ENCODE measurements at regions not wholly inside any gene's neighbourhood (a gene's known extent, or its start where the extent isn't known, plus 50 kb on each side); places are given as distances from the start of the nearest gene placed in this dataset.

DNA sequence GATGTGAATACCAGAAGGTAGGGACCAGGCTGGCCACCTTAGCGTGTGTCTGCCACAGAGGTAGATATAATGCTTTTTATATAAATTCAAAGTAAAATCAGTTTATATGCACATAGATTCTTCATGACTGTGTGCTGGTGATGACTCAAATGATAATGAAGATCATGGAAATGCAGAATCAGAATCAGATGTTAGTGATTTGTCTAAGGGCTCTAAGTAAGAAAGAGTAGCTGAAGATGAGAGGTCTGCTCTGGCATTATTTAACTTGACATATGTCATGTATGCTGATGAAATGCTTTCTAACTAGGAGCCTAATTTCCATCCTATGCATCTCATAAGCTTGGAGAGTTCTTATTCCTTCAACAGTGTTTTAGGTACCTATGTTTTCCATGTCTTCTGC is 50.3 kb upstream of the DPH6 start:
- TF ChIP-seq TAF1 (IDR thresholded peaks at IDR 0.05; ENCODE audit: borderline replicate concordance, low read depth, low read length), result no peak
- no peak for TF ChIP-seq POLR2A (IDR thresholded peaks at IDR 0.05; ENCODE audit: low read depth, low read length)
- no peak for TF ChIP-seq POLR2AphosphoS5 (IDR thresholded peaks at IDR 0.05; ENCODE audit: low read depth, low read length)
- DNase-seq (ENCODE audit: insufficient read length) (no peak), FAIRE-seq (no peak)

DNA sequence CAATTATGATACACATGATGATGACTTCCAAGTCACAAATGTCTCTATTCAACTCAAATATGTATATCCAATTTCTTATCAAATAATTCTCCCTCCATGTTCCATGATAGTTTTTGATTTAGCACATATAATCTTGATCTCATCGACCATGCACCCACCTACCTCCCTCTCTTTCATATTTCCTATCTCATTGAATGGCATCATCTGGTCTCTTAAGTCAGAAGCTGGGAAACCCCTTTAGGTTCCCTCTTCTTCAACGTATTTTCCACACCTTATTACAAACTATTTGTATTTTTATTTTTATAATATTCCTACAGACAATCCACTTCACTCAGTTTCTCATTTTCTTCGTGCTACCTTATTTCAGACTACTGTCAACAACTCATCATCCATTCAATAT is 56.9 kb upstream of the DPH6 start:
- no peak for DNase-seq (ENCODE audit: insufficient read length)
- TF ChIP-seq TAF1 (IDR thresholded peaks at IDR 0.05; ENCODE audit: borderline replicate concordance, low read depth, low read length) (no peak), POLR2A (IDR thresholded peaks at IDR 0.05; ENCODE audit: low read depth, low read length) (no peak)
- no peak for FAIRE-seq

DNA sequence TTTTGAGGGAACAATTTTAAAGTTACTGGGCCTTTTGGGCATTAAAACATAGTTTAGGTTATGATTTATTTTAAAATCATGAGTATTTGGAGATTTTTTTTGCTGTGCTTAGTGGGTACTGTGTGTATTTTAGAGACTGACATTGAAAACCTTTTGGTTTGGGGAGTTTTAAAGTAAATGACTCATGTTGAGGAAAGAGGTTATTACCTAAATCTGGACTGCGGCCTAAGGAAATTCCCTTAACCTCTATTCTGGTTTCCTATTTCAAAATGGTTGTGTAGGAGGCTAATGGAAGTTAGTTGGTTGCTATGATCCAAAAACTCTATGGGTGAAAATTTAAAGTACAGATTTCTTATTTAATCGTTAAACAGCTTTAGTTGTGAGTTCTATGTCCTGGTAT is 57.3 kb upstream of the DPH6 start:
- TF ChIP-seq TAF1 (IDR thresholded peaks at IDR 0.05; ENCODE audit: borderline replicate concordance, low read depth, low read length) (no peak), POLR2AphosphoS5 (IDR thresholded peaks at IDR 0.05; ENCODE audit: low read depth, low read length) (no peak), POLR2A (IDR thresholded peaks at IDR 0.05; ENCODE audit: low read depth, low read length) (no peak)
- FAIRE-seq (no peak), DNase-seq (ENCODE audit: insufficient read length) (no peak)

DNA sequence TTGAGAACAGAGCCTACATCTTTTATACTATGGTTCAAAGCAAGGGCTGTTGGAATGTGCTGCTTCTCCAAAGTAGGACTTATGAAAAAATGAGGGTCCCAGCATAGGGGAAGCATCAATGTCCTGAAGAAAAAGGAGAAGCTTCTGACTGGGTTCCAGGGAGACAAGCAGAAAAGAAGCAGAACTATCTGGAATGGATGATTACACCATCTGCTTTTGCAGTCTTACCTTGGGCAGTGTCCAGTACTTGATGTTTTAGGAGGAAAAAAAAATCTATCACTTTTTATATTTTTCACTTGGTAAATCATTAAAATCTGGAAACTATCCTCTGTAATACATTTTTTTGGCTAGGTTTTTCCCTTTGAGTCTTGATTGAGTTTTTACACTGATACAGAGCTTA is 57.9 kb upstream of the DPH6 start:
- FAIRE-seq, result peak; percentile 77

DNA sequence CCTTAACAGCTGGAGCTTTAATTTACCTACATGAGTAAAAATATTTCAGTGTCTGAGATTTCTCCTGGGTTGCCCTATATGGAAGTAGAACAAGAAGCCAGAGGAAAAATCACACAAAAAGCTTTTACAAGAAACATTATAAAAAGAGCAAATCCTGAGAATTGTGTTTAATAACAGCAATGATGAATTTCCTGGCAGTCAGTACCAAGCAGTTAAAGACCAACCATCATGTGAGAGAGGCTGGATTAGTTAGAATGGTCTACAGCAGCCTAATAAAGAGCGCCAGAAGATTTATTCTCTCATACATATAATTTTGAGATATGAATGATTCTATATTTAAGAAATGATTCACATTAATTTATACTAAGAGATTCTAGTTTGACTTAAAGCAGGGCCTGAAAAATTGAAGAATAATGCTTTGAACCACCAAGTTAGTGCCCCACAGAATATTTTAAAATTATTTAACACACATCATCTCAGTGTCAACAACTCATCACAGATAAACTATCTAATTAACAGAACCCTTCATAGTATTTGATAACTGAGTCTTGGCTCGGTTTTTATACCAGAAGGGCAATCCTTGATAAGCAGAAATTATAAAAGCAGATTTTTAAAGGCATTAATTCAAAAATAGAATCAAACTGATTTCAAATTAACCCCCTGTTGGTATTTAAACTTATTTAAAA is 59.9 kb upstream of the DPH6 start:
- TF ChIP-seq TAF1 (IDR thresholded peaks at IDR 0.05; ENCODE audit: borderline replicate concordance, low read depth, low read length) (no peak), POLR2A (IDR thresholded peaks at IDR 0.05; ENCODE audit: low read depth, low read length) (no peak), POLR2AphosphoS5 (IDR thresholded peaks at IDR 0.05; ENCODE audit: low read depth, low read length) (no peak)
- FAIRE-seq, result no peak

More for the DNA sequence above, 57.9 kb upstream of the DPH6 start:
- DNase-seq (ENCODE audit: insufficient read length), result no peak
- no peak for TF ChIP-seq POLR2AphosphoS5 (IDR thresholded peaks at IDR 0.05; ENCODE audit: low read depth, low read length)
- no peak for TF ChIP-seq POLR2A (IDR thresholded peaks at IDR 0.05; ENCODE audit: low read depth, low read length)
- no peak for TF ChIP-seq TAF1 (IDR thresholded peaks at IDR 0.05; ENCODE audit: borderline replicate concordance, low read depth, low read length)

DNA sequence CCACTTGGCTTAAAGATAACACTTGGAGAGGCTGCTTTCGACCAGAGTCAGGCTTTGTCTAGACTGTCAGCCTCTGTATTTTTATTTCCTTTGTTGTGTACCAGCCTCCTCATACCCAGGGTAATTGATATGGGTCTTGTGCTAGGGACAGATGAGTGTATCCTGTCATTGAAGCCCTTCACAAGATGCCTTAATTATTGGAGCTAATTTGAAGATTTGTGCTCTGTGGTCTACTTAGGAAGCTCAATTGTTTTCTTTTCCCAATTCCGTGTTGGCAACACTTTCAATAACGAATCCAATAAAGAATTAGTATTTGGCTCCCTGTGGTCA is 60.5 kb upstream of the DPH6 start:
- no peak for DNase-seq (ENCODE audit: insufficient read length)
- TF ChIP-seq POLR2AphosphoS5 (IDR thresholded peaks at IDR 0.05; ENCODE audit: low read depth, low read length) (no peak), POLR2A (IDR thresholded peaks at IDR 0.05; ENCODE audit: low read depth, low read length) (no peak), TAF1 (IDR thresholded peaks at IDR 0.05; ENCODE audit: borderline replicate concordance, low read depth, low read length) (no peak)

More for the DNA sequence above, 59.9 kb upstream of the DPH6 start:
- no peak for DNase-seq (ENCODE audit: insufficient read length)

DNA sequence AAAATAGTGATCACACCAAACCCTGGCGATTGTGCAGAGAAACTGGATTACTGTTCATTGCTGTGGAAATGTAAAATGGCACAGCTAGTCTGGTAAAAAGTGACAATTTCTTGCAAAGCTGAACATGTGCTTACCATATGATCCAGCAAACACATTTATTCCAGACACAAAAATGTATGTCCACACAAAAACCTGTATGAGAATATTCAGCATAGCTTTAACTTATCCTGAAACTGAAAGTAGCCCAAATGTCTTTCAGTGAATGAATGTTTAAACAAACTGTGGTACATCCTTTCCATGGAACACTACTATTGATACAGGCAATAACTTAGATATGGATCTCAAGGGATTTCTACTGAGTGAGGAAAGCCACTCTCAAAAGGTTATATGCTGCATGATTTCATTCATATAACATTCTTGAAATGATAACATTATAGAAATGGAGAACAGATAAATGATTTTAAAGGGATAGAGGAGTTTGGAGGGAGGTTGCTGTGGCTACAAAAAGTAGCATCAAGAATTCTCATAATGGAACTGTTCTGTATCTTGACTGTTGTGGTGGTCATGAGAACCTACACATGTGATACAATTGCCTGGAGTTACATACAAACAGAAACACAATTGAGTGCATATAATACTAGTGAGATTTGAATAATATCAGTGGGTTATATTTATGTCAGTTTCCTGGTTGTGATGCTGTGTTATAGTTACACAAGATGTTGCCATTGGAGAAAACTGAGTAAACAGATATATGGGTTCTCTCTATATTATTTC is 70.7 kb upstream of the DPH6 start:
- DNase-seq (ENCODE audit: insufficient read length) (no peak), FAIRE-seq (no peak)

More for the DNA sequence above, 60.5 kb upstream of the DPH6 start:
- FAIRE-seq, result no peak

DNA sequence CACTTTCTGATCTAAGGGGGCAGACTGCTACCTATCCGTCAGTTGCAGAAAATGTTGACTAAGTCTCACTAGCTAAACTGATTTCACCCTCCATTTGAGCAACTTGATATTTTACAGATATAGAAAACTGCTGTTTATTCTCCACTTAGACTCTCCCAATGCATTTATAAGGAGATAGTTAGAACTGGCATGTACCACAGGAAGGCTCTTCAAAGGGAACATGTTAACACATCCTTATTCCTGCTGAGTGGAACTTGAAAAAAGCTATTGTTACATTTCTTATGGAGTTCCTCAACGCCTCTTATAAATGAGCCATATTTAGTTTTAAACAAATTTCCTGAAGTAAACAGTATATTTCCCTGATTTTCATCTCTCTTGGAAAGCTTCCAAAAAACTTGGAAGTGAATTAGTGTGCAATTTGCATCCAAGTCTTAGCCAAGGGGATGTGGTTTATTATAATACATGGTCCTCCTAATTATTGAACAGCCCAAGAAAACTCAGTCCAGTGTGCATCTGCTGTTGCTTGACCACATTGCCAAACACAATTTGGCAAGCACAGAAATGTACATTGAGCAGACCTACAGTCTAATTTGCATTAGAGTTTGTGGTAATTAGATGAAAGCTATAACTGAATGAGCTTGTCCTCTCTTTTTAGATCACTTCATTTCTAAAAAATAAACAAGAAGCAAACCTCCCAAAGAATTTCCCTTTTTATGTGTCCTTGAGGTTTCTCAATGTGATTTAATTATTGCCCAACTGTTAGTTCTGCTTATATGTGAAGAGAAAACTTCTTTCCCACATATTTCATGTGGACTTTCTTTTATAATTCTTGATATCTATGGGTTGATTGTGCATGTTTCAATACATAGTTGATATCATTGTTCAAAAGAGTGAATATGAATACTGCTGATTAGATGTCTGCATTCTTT is 72.6 kb upstream of the DPH6 start:
- no peak for TF ChIP-seq POLR2AphosphoS5 (IDR thresholded peaks at IDR 0.05; ENCODE audit: low read depth, low read length)
- no peak for TF ChIP-seq TAF1 (IDR thresholded peaks at IDR 0.05; ENCODE audit: borderline replicate concordance, low read depth, low read length)
- TF ChIP-seq POLR2A (IDR thresholded peaks at IDR 0.05; ENCODE audit: low read depth, low read length), result no peak
- no peak for DNase-seq (ENCODE audit: insufficient read length)
- FAIRE-seq, result no peak

More for the DNA sequence above, 70.7 kb upstream of the DPH6 start:
- TF ChIP-seq POLR2AphosphoS5 (IDR thresholded peaks at IDR 0.05; ENCODE audit: low read depth, low read length) (no peak), POLR2A (IDR thresholded peaks at IDR 0.05; ENCODE audit: low read depth, low read length) (no peak), TAF1 (IDR thresholded peaks at IDR 0.05; ENCODE audit: borderline replicate concordance, low read depth, low read length) (no peak)

DNA sequence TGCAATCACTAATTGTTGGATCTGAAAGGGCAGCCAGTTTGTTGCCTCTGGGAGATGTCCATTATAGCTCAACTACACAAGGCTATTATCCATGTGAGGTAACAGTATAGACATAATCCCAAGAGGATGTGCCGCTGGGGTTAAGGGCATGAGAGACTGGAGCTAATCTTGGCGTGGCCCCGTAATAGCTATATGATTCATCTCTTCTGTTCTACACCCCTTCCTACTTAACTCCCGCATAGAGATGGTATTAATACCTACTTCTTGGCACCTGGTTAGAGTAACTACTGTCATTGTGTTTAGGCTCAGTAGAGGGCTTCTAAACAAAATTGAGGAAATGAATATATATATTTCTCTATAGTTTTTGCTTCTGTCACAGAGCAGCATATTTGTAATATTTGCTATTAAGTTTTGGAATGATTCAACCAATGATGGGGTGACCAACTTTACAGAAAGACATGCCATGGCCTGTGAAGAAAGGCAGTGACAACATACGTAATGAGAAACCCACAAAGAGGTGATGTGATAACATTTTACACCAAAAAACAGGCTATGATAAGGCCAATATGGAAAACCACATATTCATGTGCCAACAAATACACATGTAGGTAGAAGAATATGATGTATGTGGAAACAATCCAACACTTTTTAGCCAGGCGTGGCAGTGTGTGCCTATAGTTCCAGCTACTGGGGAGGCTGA is 76.8 kb upstream of the DPH6 start:
- FAIRE-seq (no peak), DNase-seq (ENCODE audit: insufficient read length) (no peak)
- no peak for TF ChIP-seq POLR2AphosphoS5 (IDR thresholded peaks at IDR 0.05; ENCODE audit: low read depth, low read length)
- no peak for TF ChIP-seq POLR2A (IDR thresholded peaks at IDR 0.05; ENCODE audit: low read depth, low read length)
- no peak for TF ChIP-seq TAF1 (IDR thresholded peaks at IDR 0.05; ENCODE audit: borderline replicate concordance, low read depth, low read length)

DNA sequence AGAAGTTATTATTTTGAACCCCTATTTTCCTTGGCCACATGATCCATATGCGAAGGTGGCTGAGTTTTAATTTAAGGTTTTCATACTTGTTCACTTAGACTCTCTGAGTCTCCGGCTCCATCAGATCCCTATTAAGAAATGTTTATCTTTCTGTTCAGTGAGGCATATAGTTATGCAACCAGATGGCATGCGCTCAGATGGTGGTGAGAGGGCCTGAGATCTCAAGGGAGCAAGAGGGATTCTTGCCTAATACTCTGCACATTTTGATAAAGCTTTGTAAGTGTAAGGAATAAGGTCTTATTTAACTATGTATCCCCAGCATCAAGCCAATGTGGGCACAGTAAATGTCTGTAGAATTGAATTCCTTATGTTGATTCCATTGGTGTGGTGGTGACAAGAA is 78.9 kb upstream of the DPH6 start:
- TF ChIP-seq POLR2A (IDR thresholded peaks at IDR 0.05; ENCODE audit: low read depth, low read length), result no peak
- no peak for DNase-seq (ENCODE audit: insufficient read length)

More for the DNA sequence above, 78.9 kb upstream of the DPH6 start:
- no peak for FAIRE-seq
